Activated CD4-positive, alpha-beta T cell treated with anti-CD3 and anti-CD28 coated beads, Interleukin-2, amount 50 U/mL, for 24 hours (primary cell): ENCODE measurements at regions not wholly inside any gene's neighbourhood (a gene's known extent, or its start where the extent isn't known, plus 50 kb on each side); places are given as distances from the start of the nearest gene placed in this dataset.

ENCODE experiments used
- DNase-seq, 2 donors: peaks; one replicate each; pipeline ENCODE4 v3.0.0-alpha.2; 2020; ENCODE audit warnings: low read depth in 1 of 2, low spot score in 1 of 2

DNA sequence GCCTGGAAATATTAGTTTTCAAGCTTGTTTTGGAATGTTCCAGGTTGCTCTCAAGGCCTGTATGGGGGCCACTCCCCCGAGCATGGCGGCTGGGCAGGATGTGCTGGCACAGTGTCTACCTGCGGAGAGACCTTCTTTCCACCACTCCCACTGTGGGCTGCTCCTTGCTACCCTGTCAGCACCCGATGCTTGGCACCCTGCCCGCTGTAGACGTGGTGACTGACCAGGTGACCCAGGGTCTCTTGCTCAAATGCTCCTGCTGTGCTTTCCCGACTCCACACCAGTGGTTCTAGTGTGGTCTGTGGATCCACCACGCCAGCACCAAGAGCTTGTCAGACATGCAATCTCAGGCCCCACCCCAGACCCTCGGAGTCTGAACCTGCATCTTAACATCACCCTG is 213.3 kb downstream of the SH3BP4 start:
- DNase-seq: no peak

DNA sequence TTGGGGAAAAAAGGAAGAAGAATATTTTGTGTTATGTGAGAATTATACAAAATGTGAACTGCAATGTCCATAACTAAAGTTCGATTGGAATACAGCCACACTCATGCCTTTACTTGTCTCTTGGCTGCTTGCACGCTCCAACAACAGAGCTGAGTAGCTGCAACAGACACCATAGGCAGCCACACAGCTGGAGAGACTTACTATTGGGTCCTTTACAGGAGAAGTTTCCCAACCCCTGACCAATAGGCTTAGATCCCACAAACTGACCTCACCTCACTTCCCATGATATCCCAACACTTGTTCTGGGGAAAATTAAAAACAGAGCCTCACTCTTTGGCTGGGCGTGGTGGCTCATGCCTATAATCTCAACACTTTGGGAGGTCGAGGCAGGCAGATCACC is 213.8 kb downstream of the SH3BP4 start:
- no peak for DNase-seq

DNA sequence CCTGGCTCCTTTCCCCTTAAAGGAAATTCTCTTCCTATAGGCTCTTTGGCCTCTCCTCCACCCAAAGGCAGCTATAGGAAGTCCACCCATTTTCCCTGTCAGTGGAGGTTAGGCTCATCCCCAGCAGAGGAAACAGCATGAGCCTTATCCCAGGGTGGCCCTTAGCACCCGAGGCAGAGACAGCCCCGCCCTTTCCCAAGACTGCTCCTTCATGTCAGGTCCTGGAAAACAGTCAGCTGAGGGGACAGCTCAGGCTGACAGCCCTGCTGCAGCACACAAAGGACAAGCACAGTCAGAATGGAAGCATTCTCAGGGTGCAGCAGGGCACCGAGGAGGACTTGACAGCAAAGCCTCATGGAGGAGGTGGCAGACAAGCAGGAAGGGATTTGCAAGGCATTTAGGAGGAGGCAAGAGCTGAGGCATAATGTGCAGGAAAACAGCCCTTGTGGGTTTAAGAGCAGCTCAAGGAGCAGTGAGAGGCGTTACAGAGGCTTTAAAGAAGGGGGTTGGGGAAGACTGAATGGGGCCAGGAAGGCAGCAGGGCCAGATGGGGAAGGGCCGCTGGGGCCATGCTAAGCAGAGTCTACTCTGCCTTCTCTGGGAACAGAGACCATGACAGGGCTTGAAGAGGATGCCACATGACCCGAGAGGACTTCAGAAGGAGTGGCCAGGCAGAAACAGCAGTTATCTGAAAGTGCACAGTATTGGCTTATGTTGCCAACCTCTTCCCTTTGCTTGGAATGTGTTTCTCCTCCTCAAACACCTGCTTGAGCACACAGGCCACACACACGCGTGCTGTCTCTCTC is 216.6 kb downstream of the SH3BP4 start:
- no peak for DNase-seq

DNA sequence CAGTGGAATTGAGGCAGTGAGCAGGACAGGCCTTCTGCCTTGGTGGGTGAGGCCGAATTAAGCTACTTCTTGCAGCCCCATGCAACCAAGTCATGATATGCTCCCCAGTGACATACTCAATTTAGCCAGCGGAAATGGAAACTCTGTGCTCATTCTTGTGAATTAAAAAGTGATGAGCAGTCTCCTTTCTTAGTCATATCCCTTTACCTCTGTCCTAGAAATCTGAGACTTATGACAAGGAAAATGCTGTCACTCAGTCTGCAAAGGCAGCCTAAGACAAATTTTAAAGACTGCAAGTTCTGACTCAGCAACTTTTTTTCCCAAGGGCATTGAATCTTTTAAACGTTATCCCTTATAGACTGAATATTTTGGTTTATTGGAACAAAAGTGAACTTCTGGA is 218.2 kb downstream of the SH3BP4 start:
- no peak for DNase-seq

DNA sequence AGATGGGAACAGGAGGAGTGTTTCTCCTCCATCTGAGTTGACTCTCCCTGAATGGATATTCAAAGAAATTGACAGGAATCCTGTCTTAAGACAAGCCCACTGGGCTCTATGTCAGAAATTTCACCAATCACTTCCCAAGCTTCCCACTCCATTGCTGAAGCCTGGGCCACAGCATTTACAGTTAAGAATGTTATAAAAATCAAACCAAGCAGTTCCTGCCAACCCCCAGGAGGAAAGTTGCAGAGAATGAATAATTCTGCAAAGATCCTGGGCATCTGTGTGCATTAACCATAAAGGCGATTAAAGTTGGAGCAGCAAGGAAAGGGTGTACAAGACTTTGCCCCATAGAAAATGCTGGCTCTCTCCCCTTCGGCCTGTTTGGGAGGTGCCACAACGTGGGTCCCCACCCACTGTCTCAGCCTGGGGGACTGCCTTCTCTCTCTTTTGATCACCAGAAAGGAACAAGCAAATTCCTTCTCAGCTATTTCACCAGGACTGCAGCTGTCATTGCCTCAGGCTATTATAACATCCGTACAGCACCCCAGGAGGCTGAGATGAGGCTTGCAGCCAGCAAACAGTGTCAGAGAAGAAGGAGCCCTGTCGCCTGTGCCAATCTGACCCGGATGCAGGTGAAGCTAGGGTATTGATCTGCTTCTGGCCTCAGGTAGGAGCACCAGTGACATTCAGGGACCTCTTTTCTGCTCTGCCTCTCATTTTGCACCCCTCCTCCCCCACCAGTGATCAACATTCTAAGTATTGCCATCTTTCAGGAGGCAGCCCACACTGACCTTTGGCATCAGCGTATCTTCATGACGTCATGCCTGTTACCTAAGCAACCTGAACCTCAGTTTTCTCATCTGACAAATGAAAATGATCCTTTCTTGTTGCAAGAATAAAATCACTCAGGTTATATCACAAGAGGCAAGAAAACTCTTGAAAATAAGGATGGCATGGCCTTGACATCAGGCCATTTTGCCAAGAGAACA is 219.0 kb downstream of the SH3BP4 start:
- DNase-seq: no peak

DNA sequence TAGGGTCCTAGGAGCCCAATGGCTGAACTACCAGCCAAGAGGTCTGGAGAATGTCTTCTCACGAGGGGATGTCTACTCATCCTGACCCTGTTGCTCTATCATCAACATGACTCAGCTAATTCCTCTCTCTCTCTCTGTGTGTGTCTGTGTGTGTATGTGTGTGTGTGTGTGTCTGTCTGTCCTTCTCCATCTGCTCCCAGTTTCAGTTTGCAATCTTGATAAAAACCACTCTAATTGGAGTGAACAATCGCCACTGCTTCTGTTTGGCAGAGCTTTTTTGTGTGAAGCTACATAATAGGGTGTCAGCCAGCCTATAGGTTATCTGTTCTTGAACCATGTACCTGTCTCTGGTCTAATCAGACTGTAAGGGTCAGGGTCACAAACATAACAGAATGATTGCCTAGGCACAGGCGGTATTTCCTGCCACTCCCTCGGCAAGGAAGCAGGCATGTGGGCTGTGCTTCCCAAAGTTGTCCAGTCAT is 219.8 kb downstream of the SH3BP4 start:
- DNase-seq: no peak

DNA sequence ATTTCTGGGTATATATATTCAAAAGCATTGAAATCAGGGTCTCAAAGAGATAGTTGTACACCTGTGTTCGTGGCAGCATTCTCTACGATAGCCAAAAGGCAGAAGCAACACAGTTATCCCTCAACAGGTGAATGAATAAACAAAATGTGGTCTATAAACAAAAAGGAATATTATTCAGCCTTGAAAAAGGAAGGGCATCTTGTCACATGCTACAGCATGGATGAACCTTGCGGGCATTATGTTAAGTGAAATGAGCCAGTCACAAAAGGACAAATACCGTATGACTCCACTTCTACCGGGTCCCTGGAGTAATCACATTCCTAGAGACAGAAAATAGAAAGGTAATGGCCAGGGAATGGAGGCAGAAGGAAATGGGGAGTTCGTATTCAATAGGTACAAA is 228.8 kb downstream of the SH3BP4 start:
- no peak for DNase-seq

DNA sequence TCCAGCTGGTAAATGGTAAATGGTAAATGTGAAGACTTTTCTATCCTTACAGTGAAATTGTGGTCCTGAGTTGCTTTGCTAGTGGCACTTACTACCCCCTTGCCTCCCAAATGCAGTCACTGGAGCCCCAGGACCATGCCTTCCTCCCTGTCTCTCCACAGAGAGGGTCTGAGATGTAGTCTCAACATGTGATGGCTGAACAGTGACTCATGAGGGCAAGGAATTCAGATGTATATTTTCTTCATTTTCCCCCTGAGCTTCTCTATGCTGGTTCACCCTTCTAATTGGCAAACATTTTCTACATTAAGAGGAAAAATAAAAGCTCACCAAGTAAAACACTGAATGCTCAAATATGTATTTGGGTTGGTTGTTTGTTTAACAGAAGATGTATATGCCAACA is 232.0 kb downstream of the SH3BP4 start:
- no peak for DNase-seq

DNA sequence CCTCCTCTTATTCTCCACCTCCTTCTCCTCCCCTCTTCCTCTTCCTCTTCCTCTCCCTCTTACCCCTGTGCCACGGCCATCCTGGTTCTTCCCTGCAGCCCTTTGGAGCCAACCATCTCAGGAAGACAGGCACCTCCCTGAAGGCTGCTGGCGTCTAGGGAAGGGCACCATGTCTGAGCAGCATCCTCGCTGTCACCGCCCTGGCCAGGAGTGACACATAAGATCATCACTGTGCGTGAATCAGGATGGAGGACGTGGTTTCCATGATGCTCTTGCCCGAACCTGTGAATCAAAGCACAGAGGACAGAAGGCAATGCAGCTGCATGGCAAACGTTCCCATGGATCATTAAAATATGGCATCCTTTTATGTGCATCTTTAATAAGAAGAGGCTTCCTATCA is 236.0 kb downstream of the SH3BP4 start:
- DNase-seq: no peak

DNA sequence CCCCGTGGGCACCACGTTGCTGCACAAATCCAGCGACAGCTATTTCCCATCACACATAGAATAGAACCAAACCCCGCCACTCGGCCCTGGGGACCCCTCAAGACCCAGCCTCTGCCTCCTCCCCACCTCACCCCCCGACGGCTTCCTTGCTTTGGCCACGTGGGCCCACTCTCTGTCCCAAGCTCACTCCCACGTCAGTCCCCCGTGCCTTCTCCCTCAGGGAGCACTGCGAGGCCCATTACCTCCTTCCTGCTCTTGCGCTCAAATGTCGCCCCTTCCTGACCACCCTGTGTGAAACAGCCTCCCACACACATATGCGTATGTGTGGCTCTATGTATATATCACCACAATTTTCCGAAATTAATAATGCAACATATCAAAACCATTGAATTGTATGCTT is 239.7 kb downstream of the SH3BP4 start:
- no peak for DNase-seq

DNA sequence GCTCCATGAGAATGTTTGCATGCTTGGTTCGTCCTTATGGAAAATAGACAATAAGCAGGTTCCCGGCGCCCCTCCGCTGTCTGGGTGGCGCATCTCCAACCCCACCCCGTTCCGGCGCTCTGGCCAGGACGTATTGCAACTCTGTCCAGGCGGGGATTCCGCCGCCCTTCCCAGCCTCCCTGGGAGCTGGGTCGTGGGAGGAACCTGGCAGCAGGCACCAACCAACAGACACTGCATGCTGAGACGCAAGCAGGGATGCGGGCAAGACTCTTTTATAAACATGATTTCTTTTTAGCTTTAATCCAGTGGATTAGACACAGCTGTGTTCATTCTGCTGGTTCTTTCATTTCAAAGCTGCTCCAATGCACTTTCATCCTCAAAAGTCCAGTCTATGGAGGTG is 240.2 kb downstream of the SH3BP4 start:
- no peak for DNase-seq

DNA sequence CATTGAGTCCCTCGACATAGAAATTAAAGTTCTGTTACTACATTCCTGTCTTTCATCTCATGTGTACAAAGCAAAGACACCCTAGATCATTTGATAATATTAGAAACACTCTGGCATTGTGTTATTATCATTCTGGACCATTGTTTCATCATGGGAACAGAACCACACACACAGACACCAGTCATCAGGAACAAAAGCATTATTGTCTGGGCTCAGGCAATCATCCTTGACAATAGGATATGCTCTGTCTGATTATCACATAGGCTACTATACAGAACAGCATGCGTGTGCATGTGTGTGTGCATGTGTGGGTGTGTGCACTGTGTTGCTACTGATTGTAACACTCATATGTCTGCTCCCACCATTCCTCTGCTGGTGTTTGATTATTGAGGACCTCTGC is 242.5 kb downstream of the SH3BP4 start:
- DNase-seq: no peak

DNA sequence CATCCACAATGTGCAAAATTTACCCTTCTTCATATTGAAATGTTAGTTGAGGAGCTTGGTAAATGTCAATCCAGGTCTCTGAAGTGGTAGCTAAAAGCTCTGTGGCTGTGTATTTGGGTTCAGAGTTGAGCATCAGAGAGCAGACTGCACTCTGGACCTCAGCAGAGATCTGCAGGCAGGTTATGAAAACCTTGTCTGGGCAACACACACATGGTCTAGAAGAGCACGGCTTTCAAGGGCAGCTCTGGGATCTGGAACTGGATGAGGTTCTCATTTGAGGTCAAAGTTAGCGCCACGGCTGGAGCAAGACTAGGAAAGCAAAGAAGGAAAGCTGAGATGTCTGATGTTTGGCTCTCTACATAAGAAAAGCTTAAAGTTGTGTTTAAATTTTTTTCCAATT is 243.0 kb downstream of the SH3BP4 start:
- DNase-seq: no peak

DNA sequence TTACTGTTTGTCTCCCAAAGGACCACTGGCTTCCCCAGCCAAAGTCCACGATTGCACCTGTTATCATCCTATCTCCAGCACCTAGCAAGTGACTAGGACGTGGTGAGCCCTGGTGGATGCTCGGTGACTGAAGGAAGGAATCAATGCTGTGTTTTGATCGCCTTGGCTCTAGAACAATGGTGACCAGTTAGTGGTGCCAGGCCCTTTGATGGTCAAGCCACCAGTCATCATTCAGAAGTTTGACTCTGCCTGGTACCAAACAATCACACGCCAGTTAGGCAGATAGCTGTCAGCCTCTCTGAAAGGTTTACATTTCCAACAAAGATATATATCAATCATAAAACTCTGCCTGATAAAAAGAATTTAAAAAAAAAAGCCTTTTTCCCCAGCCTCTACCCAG is 244.1 kb downstream of the SH3BP4 start:
- no peak for DNase-seq

DNA sequence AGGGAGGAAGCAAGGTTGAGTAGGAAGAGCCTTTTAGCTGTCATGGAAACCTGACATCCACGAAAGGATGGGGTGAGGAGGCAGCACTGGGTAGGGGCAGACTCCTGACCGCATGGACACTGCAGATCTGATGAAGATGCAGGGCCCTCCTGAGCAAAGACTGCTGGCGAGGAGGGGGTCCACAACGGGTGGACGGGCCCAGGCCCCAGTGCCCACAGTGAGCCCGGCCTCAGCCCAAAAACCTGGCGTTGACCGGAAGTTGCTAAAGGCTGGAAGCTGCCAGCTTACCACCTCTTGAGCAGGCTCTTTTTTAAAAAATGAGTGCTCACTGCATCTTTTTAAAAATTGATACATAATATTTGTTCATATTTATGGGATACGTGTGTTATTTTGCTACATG is 247.3 kb downstream of the SH3BP4 start:
- DNase-seq: no peak

DNA sequence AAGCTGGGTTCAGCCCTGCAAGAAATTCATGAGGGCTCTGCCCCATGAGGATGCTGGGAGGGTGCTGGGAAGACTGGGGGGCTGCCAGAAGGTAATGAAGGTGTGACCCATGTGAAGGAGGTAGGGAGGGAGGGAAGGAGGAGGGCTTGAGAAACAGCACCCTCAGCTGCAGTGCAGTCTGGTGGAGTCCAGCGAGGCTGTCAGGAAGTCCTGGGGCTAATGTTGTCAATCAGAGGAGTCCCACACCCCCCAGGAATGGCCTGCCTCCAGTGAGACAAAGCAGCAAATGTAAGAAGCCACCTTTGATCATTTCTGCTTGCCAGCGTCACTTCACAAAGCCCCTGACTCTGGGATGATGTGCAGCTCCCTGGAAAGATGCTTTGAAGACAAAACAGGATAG is 248.4 kb downstream of the SH3BP4 start:
- no peak for DNase-seq

DNA sequence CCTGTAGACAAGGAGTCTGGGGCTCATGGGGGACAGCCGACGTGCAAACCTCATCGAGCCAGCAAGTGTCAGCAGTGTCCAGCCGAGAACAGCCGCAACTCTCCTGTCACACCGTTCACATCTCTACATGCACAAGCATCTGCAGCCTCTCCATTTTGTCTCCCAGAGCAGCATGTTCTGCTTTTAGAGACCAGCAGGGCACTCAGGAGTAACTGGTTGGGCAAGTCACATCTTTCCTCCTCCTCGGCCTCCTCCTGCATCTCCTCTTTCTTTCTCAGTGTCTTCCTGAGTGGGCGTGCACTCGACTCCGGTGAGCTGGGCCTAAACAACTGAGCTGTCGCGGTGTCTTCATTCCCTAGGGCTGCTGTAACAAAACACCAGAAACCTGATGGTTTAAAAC is 249.9 kb downstream of the SH3BP4 start:
- DNase-seq: no peak

DNA sequence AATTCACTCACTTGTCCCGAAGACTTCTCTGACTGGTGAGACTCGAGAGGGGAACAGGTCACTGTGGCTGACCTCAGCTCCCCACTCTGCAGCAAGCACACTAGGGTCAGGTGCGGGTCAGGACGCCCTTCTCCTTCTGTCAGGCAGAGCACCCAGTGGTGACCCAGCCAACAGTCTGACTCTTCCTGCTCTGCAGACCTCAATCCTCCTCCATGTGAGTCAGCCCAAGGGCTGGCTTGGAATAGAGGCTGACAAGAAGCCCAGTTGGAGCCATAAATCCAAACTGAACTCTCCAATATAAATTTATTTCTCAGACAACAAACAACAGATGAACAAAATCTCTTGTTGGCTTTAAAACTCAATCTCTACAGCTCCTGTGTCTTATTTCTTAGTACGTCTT is 253.1 kb downstream of the SH3BP4 start:
- no peak for DNase-seq

DNA sequence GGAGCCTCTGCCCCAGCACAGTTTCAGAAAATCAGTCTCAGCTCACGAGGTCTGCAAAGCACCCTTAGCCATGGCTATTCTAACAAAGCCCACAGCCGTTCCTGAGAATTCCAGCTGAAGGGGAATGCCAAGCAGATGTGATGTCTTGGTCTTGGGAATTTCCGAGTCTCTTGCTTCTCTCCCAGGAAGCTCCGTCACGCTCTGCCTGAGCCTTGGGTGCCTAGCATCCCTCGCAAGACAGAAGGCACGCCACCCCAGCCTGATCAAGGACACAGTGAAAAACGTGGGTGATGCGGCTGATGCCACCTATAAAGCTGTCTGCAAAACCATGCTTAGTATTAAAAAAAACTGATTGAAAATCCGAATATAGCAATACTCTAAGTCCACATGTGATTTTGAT is 254.6 kb downstream of the SH3BP4 start:
- no peak for DNase-seq

DNA sequence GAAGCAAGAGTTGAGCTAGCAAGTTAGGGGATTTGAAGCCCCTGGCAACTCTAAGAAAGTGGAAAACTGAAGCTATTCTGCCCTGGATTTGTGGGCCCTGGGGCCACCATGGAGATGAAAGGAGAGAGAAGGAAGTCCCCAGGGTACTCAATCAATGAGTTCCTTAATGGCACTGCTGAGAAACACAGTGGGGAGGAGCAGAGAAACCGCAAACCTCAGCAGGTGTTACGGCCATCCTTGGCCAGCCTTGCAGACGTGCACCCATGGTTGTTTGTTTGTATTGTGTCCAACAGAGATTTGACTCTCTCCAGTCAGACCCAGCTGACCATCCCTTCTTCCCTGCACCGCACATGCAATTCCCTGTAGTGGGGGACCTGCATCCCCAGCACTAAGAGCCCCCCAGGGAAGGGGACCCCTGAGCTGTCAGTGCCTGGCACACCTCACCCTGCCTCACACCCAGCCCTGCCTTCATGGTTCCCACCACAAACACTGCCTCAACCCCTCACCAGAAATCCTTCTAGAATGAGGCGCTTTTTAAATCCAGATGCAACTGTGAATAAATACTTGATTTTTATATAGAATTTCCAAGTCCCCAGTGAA is 255.3 kb downstream of the SH3BP4 start:
- DNase-seq: no peak

DNA sequence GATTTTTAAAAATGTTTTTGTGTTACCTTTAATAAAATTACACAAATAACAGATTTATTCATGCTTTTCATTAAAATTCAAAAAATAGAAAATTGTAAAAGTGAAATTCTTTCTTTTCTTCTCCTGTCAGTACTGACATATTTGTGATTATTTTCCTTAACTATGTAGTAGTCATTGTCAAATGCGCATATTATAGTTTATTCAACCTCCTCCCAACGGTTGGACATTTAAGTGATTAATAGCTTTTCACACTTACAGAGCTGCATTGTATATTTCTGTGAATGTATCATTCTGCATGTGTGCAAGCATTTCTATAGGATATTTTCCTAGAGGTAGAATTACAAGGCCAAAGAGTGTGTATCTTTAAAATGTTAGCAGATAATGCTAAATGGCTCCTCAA is 259.2 kb downstream of the SH3BP4 start:
- DNase-seq: no peak
